Liver (tissue), 3 donors: ENCODE measurements at regions not wholly inside any gene's neighbourhood (a gene's known extent, or its start where the extent isn't known, plus 50 kb on each side); places are given as distances from the start of the nearest gene placed in this dataset.

Experiments
- ATF3 ChIP-seq: IDR thresholded peaks from 2 replicates; pipeline ENCODE4 v1.6.1; 2016; ENCODE audit warnings: antibody characterized with exemption
- EGR1 ChIP-seq, 2 donors: IDR thresholded peaks; 2 replicates each; pipeline ENCODE4 v1.6.1; 2016 to 2018; ENCODE audit warnings: antibody characterized with exemption in 2 of 2, low read depth in 2 of 2
- RAD21 ChIP-seq, 2 donors: IDR thresholded peaks; 2 replicates each; pipeline ENCODE4 v1.6.1; 2016; ENCODE audit warnings: antibody characterized with exemption in 2 of 2, mild to moderate bottlenecking in 2 of 2
- REST ChIP-seq: IDR thresholded peaks from 2 replicates; pipeline ENCODE4 v1.6.1; 2016; ENCODE audit warnings: antibody characterized with exemption, mild to moderate bottlenecking
- TAF1 ChIP-seq: conservative IDR thresholded peaks from 2 replicates; pipeline ENCODE4 v1.6.1; 2016; ENCODE audit warnings: antibody characterized with exemption, mild to moderate bottlenecking
- TF ChIP-seq, protein P1 (sequence below): fragments of 150-350 bp; IDR thresholded peaks from 2 replicates; pipeline ENCODE4 v1.5.1; 2017; ENCODE audit warnings: improper control_type of control experiment, low read depth, low read length; ENCODE audit not compliant: missing input control
- donor health status: healthy.
- donor health status: healthy.

- TF ChIP-seq REST (no peak), ATF3 (no peak), EGR1 (IDR thresholded peaks at IDR 0.05; ENCODE audit: low read depth in 2 of 2) (no peak), RAD21 (IDR thresholded peaks at IDR 0.05) (no peak), TAF1 (no peak)
- TF ChIP-seq, protein P1, sequence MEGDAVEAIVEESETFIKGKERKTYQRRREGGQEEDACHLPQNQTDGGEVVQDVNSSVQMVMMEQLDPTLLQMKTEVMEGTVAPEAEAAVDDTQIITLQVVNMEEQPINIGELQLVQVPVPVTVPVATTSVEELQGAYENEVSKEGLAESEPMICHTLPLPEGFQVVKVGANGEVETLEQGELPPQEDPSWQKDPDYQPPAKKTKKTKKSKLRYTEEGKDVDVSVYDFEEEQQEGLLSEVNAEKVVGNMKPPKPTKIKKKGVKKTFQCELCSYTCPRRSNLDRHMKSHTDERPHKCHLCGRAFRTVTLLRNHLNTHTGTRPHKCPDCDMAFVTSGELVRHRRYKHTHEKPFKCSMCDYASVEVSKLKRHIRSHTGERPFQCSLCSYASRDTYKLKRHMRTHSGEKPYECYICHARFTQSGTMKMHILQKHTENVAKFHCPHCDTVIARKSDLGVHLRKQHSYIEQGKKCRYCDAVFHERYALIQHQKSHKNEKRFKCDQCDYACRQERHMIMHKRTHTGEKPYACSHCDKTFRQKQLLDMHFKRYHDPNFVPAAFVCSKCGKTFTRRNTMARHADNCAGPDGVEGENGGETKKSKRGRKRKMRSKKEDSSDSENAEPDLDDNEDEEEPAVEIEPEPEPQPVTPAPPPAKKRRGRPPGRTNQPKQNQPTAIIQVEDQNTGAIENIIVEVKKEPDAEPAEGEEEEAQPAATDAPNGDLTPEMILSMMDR: no peak
Observed at GRCh38 chr3:28900301-28900700, 380.6 kb upstream of the RBMS3 start.
